Tibial nerve (tissue), 4 donors: ENCODE measurements at regions not wholly inside any gene's neighbourhood (a gene's known extent, or its start where the extent isn't known, plus 50 kb on each side); places are given as distances from the start of the nearest gene placed in this dataset.

ENCODE experiments used
- CTCF ChIP-seq, 5 experiments: fragments of 200-600 bp in 3 of 5; fragments of 450-650 bp in 2 of 5; sonication (generic) in 3 of 5; IDR thresholded peaks; one replicate each; pipeline ENCODE4 v1.5.1; 2016 to 2019; ENCODE audit warnings: antibody characterized with exemption in 5 of 5, mild to moderate bottlenecking in 3 of 5, moderate library complexity in 2 of 5
- EP300 ChIP-seq, 2 donors: sonication (generic); formaldehyde crosslinking; IDR thresholded peaks; one replicate each; pipeline ENCODE4 v1.6.1; 2017; ENCODE audit warnings: antibody characterized with exemption in 2 of 2, mild to moderate bottlenecking in 1 of 2
- POLR2A ChIP-seq, 2 donors: fragments of 450-650 bp; IDR thresholded peaks; one replicate each; pipeline ENCODE4 v1.6.1; 2017; ENCODE audit warnings: antibody characterized with exemption in 2 of 2, mild to moderate bottlenecking in 2 of 2, moderate library complexity in 2 of 2

- TF ChIP-seq CTCF (IDR thresholded peaks at IDR 0.05): no peak
- no peak for TF ChIP-seq EP300 (IDR thresholded peaks at IDR 0.05)
- no peak for TF ChIP-seq POLR2A (IDR thresholded peaks at IDR 0.05)
Measured at GRCh38 chr3:10764259-10765051, 51.6 kb upstream of the SLC6A11 start.
